ENCODE measurements at regions not wholly inside any gene's neighbourhood (a gene's known extent, or its start where the extent isn't known, plus 50 kb on each side); places are given as distances from the start of the nearest gene placed in this dataset.

GRCh38 chr1:106968644-106969043 is 87.8 kb upstream of the PRMT6 start:
- Histone ChIP-seq H3K9me3 (ENCODE audit: low read depth) (no peaks in the 10 kb centered on the region), H3K4me1 (ENCODE audit: low read depth) (peaks cover 8% of the 10 kb centered on the region), H3K36me3 (no peaks in the 10 kb centered on the region), H3K27me3 (no peaks in the 10 kb centered on the region), H3K27ac (no peak overlapping the region), H3K4me3 (no peak overlapping the region)
- TF ChIP-seq, protein P1, sequence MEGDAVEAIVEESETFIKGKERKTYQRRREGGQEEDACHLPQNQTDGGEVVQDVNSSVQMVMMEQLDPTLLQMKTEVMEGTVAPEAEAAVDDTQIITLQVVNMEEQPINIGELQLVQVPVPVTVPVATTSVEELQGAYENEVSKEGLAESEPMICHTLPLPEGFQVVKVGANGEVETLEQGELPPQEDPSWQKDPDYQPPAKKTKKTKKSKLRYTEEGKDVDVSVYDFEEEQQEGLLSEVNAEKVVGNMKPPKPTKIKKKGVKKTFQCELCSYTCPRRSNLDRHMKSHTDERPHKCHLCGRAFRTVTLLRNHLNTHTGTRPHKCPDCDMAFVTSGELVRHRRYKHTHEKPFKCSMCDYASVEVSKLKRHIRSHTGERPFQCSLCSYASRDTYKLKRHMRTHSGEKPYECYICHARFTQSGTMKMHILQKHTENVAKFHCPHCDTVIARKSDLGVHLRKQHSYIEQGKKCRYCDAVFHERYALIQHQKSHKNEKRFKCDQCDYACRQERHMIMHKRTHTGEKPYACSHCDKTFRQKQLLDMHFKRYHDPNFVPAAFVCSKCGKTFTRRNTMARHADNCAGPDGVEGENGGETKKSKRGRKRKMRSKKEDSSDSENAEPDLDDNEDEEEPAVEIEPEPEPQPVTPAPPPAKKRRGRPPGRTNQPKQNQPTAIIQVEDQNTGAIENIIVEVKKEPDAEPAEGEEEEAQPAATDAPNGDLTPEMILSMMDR (IDR thresholded peaks at IDR 0.05; ENCODE audit: low read depth, low read length): no peak
- no peak for DNase-seq (ENCODE audit: low read depth in 1 of 2, low spot score in 1 of 2)

GRCh38 chr1:106969731-106970130 is 86.7 kb upstream of the PRMT6 start:
- Histone ChIP-seq H3K4me3 (no peak overlapping the region), H3K36me3 (no peaks in the 10 kb centered on the region), H3K9me3 (ENCODE audit: low read depth) (no peaks in the 10 kb centered on the region), H3K4me1 (ENCODE audit: low read depth) (peaks cover 8% of the 10 kb centered on the region), H3K27me3 (no peaks in the 10 kb centered on the region), H3K27ac (no peak overlapping the region)
- TF ChIP-seq, protein P1 (IDR thresholded peaks at IDR 0.05; ENCODE audit: low read depth, low read length): no peak
- DNase-seq (ENCODE audit: low read depth in 1 of 2, low spot score in 1 of 2): no peak

DNA sequence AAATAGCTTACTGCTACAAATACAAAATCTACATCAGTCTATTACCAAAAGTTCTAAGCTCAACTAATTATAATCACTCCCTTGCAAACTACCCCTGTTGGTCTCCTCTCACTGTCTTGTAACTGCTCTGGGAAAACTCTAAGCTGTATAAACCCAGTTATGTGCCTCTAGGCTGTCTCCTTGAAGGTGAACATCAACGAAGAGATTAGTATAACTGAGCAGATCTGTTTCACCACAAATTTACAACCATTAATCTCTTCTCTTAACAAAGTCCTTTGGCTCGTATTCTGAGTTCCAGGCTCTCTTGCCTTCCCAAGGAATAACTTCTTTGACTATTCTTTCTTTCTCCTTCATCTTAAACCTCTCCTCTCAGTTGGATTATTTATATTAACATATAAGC is 84.4 kb upstream of the PRMT6 start:
- Histone ChIP-seq H3K4me3 (no peak overlapping the region), H3K27ac (no peak overlapping the region), H3K27me3 (no peaks in the 10 kb centered on the region), H3K36me3 (no peaks in the 10 kb centered on the region), H3K9me3 (ENCODE audit: low read depth) (no peaks in the 10 kb centered on the region), H3K4me1 (ENCODE audit: low read depth) (peaks cover 8% of the 10 kb centered on the region)
- DNase-seq (ENCODE audit: low read depth in 1 of 2, low spot score in 1 of 2): no peak
- TF ChIP-seq, protein P1 (IDR thresholded peaks at IDR 0.05; ENCODE audit: low read depth, low read length): no peak

GRCh38 chr1:106975944-106976343 is 80.5 kb upstream of the PRMT6 start:
- Histone ChIP-seq H3K27me3 (no peaks in the 10 kb centered on the region), H3K9me3 (ENCODE audit: low read depth) (no peaks in the 10 kb centered on the region), H3K27ac (no peak overlapping the region), H3K36me3 (no peaks in the 10 kb centered on the region), H3K4me3 (no peak overlapping the region), H3K4me1 (ENCODE audit: low read depth) (peaks cover 4% of the 10 kb centered on the region)
- TF ChIP-seq, protein P1 (IDR thresholded peaks at IDR 0.05; ENCODE audit: low read depth, low read length): no peak
- no peak for DNase-seq (ENCODE audit: low read depth in 1 of 2, low spot score in 1 of 2)

GRCh38 chr1:106978477-106979322 is 77.8 kb upstream of the PRMT6 start:
- H3K4me3 ChIP-seq: no peak overlapping the region
- TF ChIP-seq, protein P1 (IDR thresholded peaks at IDR 0.05; ENCODE audit: low read depth, low read length): no peak
- no peak overlapping the region for H3K27ac ChIP-seq
- peak in 1 of 2 donors; percentile 50 for DNase-seq (ENCODE audit: low read depth in 1 of 2, low spot score in 1 of 2)
- H3K9me3 ChIP-seq (ENCODE audit: low read depth): no peaks in the 10 kb centered on the region
- H3K4me1 ChIP-seq (ENCODE audit: low read depth): peaks cover 4% of the 10 kb centered on the region
- no peaks in the 10 kb centered on the region for H3K36me3 ChIP-seq
- no peaks in the 10 kb centered on the region for H3K27me3 ChIP-seq

Measured in cardiac muscle cell (in vitro differentiated cells and primary cell).